GM19099 (cell line): ENCODE measurements at regions not wholly inside any gene's neighbourhood (a gene's known extent, or its start where the extent isn't known, plus 50 kb on each side); places are given as distances from the start of the nearest gene placed in this dataset.

ENCODE experiments used
- POLR2A ChIP-seq: IDR thresholded peaks from 3 replicates; pipeline ENCODE4 v1.6.1; 2011; ENCODE audit warnings: low read depth; ENCODE audit not compliant: insufficient read length; ENCODE audit errors: extremely low read depth

DNA sequence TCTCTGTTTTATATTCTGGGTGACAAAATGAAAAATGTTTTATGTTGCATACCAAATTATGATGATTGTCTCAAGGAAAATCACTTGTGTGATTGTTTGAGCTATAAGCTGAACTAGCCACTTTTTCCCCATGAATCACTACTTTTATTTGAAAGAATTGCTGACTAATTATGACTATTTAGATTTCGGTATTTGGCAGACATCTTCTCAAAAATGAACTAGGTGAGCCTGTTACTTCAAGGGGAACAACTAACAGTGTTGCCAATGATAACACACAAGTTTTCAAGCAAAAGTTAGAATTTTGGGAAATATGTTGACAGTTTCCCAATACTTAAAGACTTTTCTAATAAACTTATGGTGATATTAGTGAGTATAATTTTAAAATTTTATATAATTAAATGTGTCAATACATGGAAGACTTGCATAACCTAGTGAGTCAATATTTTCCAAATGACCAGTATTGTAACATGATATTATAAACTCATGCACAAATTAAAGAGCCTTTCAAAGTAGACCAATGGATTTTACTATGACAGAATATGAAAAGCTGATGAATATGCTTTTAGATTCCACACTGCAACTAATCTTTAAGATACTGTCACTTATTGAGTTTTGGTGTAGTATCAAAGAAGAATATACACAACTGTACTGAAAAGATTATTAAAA, 187.7 kb upstream of the GATB start:
- TF ChIP-seq POLR2A, result no peak

DNA sequence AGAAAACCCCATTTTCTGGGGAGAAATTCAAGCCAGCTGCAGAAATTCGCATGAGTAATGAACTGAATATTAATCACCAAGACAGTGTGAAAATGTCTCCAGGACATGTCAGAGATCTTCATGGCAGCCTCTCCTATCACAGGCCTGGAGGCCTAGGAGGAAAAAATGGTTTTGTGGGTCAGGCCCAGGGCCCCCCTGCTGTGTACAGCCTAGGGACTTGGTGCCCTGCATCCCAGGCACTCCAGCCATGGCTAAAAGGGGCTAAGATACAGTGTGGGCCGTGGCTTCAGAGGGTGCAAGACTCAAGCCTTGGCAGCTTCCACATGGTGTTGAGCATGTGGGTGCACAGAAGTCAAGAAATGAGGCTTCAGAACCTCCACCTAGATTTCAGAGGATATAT, 185.9 kb upstream of the GATB start:
- no peak for TF ChIP-seq POLR2A

DNA sequence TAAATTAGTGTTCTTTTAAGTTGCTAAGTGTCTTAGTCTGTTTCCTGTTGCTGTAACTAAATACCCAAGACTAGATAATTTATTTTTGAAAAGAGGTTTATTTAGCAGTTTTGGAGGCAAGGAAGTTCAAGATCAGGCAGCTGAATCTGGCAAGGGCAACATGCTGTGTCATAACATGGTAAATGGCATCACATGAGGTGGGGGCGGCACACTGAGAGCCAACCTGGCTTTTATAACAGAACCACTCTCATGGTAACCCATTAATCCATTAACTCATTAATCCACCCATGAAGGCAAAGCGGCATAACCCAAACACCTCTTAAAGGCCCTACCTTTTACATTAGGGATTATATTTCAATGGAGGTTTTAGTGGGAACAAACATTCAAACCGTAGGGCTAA, 182.2 kb upstream of the GATB start:
- TF ChIP-seq POLR2A, result no peak

DNA sequence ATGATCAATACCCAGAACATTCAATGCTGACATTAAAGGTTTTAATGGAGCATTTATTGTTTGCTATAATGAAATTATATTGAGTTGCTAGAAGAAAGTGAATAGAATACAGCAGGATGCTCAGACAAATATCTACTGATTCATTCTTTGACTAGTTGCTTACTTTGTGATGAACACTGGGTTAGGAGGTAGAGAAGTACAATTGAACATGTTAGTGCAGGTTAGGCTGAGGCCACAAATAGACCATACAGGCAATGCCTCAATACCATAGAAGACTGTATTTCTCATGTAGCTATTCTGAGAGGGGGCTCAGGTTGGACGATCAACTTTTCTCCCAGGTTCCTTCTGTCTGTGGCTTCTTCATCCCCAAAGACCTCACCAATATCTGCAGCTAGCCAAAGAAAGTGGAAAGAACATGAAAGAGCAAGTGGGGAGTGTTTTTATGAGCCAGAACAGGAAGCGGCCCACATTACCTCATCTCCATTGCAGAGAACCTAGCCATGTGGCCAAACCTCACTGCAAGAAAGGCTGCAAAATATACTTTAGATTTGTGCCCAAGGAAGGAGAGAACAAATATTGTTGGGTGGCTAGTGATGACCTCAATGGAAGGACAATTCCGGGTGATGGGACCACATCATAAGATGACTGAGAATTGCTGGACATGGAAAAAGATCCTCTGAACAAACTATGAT, 180.3 kb upstream of the GATB start:
- no peak for TF ChIP-seq POLR2A

DNA sequence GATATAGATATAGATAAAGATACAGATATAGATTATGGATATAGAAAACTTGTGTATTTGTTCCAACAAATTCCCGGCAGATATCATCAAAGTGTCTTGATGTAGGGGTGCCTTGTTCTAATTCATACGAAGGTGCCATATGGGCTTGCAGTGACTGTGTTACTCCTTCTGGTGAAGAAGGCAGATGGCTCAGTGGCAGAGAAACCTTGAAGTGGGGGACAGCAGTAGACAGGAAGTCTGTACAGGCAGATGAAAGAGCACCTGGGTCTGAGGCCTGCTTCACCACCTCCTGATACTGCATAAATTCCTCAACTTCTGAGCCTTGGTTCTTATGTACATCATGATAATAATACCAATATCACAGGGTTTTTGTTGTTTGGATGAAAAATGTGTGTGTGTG, 179.5 kb upstream of the GATB start:
- TF ChIP-seq POLR2A, result no peak

DNA sequence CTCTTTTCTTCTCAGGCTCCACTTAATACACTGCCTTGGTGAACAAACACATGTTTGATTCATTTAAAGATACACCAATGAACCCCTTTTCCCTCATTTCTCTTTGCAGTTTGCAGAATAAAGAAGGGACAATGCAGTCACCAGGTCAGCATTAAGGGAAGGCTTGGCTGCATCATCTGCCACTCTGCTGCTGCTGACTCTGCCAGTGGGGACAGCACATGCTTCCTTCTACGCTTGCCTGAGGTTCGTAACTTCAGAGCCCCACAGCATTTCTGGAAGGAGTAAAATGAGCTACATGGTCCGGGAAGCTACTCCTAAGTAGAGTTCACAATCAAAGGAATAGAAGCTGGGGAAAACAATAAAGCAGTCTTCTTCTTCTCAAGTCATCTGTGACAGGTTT, 178.9 kb upstream of the GATB start:
- TF ChIP-seq POLR2A, result no peak

DNA sequence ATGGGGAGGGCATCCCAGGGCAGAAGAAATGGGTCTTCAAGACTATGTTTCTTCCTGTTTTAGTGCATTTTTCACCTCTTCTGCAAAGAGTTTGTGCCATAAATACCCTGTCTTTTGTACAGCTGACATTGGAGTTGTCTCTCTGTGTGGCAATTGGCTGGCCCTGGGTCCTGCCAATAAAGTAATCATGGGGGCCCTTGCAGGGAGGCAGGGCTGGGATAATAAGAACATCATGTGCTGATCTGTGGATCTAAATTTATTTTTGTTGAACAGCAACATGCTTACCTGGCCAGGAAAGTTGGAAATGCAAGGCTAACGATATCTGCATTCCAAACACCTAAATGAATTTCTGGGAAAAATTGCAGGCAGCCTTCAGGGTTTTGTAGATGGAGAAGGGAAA, 174.6 kb upstream of the GATB start:
- TF ChIP-seq POLR2A, result no peak

DNA sequence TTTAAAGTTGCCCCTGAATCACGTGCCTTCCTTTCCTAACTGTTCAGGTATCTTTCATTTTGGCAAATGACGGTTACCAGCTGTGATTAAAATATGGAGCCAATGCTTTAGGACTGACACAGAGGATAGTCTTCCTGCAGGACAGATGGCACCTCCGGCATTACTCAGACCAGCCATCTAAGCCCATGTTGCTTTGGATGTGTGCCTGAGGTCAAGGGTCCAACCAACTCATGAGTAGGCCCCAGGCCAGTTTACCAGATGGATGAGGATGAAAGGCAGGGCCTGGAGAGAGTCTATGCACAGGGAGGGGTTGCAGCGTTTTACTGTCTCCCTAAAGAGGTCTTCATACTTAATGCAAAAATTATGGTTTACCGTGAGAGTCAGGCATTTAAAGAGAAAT, 174.0 kb upstream of the GATB start:
- TF ChIP-seq POLR2A, result no peak

DNA sequence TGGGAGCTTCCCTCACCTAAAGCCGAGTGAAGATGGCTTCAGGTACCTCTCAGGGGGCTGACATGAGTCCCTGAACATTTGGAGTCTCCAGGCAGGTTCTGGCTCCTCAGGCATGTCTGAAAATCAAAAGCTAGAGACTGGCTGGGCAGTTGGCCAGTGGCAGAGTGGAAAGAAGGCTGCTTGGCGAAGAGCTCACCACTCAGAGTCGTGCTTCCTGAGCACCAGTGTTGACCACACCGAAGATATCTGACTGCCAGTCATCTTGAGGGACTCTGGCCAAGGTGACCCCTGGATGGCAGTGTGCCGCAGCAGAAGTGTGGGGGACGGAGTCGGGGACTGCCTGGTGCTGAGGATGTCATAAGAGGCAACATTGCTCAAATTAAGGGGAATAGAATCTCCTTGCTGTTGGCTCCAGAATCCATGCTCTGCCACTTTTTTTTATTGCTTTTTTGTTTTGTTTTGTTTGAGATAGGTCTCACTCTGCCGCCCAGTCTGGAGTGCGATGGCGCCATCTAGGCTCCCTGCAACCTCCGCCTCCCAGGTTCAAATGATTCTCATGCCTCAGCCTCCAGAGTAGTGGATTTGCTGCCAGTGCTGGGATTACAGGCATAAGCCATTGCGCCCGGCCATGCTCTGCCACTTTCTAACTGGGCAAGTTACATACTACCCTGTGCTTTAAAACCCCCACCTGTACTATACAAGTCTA, 172.5 kb upstream of the GATB start:
- TF ChIP-seq POLR2A, result no peak

DNA sequence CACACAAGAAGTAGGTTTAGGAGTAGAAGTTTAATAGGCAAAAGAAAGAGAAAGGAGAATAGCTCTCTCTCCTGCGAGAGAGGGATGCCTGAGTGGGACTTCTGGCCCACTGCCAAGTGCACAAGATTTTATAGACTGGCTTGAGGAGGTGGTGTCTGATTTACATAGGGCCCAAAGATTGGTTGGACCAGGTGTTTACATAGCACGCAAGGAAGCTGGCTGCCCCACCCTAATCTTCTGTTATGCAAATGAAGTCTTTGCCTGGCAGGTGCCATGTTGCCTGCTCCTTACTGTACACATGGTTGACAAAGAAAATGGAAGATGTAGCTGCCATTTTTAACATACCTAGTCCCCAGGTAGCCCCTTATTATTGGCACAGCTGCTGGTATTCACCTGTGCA, 170.8 kb upstream of the GATB start:
- no peak for TF ChIP-seq POLR2A

DNA sequence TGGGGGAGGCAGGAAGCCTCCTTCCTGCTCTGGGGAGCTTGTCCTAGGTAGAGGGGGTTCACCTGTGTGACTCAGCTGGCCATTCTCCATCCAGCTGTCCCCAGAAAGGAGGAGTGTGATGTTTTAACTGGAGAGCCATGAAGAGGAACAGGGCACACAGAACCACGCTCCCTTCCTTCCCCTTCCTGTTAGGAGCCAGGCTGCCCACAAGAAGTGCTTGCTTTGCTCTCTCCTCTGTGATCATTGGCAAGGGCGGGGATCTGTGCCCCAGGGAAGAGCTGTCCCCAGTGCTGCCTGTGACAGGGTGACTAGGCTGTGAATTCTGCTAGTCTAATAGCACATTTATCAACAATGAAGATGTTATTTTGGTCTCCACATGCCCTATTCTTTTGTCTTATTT, 169.6 kb upstream of the GATB start:
- no peak for TF ChIP-seq POLR2A

DNA sequence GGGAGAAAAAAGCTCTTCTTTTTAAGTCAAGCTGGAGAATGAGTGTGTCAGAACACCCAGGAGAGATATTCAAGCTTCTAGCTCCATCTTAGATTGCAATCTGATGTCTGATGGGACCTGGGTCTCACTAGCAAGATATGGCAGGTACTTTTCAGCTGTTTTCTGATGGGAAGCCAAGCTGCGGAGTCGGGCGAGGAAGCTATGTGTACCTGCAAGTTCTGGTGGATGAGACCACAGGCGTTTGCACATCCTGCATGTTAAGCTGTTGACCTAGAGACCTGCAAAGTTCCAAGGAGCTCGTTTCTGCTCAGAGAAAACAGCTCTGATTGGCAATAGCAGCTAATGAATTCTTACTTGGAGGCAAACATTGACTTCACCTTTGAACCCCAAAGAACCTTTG, 167.3 kb upstream of the GATB start:
- TF ChIP-seq POLR2A, result no peak

DNA sequence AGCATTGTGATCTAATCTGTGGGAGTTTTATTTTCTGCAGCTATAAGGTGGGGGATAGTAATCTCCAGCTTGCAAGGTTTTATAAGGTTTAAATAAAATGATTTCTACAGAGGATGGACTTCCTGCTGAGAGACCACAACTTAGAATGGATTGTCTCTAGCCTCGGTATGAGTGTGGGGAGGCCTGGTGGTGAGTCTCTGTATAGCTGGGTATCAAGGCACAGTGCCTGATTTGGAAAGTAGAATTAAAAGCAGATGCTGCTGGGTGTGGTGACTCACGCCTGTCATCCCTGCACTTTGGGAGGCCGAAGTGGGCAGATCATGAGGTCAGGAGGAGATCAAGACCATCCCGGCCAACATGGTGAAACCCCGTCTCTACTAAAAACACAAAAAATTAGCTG, 162.0 kb upstream of the GATB start:
- TF ChIP-seq POLR2A, result no peak

DNA sequence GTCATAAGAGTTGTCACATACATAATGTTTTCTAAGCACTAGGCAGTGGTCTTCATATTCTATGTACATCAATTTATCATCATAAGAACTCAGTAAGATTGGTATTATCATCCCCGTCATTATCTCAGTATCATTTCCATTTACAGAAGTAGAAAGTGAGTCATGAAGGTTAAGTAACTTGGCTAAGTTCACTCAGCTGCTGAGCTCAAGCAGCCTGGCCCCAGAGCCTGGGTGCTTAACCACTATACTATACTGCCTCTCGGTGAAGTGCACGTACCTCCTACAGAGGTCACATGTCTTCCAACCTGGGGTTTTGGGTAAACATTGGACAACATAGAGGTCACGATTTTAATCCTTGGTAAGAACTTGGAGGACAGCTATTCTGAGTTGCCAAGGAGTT, 161.5 kb upstream of the GATB start:
- TF ChIP-seq POLR2A, result no peak

DNA sequence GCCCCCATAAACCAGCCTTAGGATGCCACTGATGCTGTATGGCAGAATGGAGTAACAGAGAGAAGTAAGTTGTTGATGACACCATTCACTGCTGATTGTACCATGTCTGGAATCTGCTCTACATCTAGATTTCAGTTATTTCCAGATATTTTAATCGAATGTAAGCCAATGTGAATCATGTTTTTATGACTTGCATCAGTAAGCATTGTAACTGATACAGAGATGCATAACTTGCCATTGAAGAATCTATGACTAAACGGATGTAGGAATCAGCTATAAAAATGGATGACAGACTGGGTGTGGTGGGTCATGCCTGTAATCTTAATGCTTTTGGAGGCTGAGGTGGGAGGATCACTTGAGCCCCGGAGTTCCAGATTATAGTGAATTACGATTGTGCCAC, 161.0 kb upstream of the GATB start:
- no peak for TF ChIP-seq POLR2A

DNA sequence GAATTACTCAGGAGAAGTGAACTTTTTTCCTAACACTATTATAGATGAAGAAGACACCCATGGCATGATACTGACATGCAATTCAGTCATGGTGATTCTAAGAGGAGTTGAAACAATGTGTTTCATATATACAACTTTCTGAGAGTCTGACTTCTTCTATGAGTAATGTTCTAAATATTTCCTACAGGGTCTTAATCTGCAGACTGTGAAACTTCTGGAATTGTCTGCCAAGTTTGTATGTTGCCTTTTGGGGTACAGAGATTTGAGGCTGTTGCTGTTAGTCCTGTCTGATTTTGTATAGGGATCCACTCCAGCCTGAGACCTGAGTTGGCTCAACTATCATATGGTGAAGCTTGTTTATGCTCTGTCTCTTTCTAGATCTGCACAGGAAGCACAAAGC, 160.6 kb upstream of the GATB start:
- no peak for TF ChIP-seq POLR2A
